ENCODE measurements at regions not wholly inside any gene's neighbourhood (a gene's known extent, or its start where the extent isn't known, plus 50 kb on each side); places are given as distances from the start of the nearest gene placed in this dataset.

- TF ChIP-seq, protein P1, sequence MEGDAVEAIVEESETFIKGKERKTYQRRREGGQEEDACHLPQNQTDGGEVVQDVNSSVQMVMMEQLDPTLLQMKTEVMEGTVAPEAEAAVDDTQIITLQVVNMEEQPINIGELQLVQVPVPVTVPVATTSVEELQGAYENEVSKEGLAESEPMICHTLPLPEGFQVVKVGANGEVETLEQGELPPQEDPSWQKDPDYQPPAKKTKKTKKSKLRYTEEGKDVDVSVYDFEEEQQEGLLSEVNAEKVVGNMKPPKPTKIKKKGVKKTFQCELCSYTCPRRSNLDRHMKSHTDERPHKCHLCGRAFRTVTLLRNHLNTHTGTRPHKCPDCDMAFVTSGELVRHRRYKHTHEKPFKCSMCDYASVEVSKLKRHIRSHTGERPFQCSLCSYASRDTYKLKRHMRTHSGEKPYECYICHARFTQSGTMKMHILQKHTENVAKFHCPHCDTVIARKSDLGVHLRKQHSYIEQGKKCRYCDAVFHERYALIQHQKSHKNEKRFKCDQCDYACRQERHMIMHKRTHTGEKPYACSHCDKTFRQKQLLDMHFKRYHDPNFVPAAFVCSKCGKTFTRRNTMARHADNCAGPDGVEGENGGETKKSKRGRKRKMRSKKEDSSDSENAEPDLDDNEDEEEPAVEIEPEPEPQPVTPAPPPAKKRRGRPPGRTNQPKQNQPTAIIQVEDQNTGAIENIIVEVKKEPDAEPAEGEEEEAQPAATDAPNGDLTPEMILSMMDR (IDR thresholded peaks at IDR 0.05), result no peak
- TF ChIP-seq POLR2AphosphoS5 (IDR thresholded peaks at IDR 0.05), result no peak
Observed at GRCh38 chr13:39943711-39944110, 288.2 kb downstream of the COG6 start.
